Smooth muscle cell (in vitro differentiated cells): ENCODE measurements at regions not wholly inside any gene's neighbourhood (a gene's known extent, or its start where the extent isn't known, plus 50 kb on each side); places are given as distances from the start of the nearest gene placed in this dataset.

ENCODE experiments used
- DNase-seq: peaks from one replicate; lab custom pipeline; 2025; ENCODE audit not compliant: unreplicated experiment; lab: John Stamatoyannopoulos, UW
- H2AFZ ChIP-seq: fragments of 200-600 bp; sonication (generic); 2 replicates; pipeline ENCODE4 v1.6.0; 2016; ENCODE audit warnings: antibody characterized with exemption, low read depth, mild to moderate bottlenecking
- H3F3A ChIP-seq: fragments of 200-600 bp; sonication (generic); 2 replicates; pipeline ENCODE4 v1.6.0; 2017; ENCODE audit warnings: antibody characterized with exemption, low read depth
- H3K27ac ChIP-seq: fragments of 200-600 bp; sonication (generic); 2 replicates; pipeline ENCODE4 v1.5.1; 2016; ENCODE audit warnings: low read depth, mild to moderate bottlenecking
- H3K27me3 ChIP-seq: fragments of 200-600 bp; sonication (generic); 2 replicates; pipeline ENCODE4 v1.6.1; 2016; ENCODE audit warnings: low read depth, mild to moderate bottlenecking
- H3K36me3 ChIP-seq: fragments of 200-600 bp; sonication (generic); 2 replicates; pipeline ENCODE4 v1.5.1; 2016; ENCODE audit warnings: low read depth
- H3K4me1 ChIP-seq: fragments of 200-600 bp; sonication (generic); 2 replicates; pipeline ENCODE4 v1.5.1; 2016; ENCODE audit warnings: low read depth
- H3K4me2 ChIP-seq: fragments of 200-600 bp; sonication (generic); 2 replicates; pipeline ENCODE4 v1.6.0; 2016; ENCODE audit warnings: mild to moderate bottlenecking
- H3K4me3 ChIP-seq: fragments of 200-600 bp; sonication (generic); 2 replicates; pipeline ENCODE4 v1.5.1; 2016; ENCODE audit warnings: mild to moderate bottlenecking
- H3K79me2 ChIP-seq: fragments of 200-600 bp; sonication (generic); 2 replicates; pipeline ENCODE4 v1.6.0; 2016; ENCODE audit warnings: low read depth, mild to moderate bottlenecking
- H3K9ac ChIP-seq: fragments of 200-600 bp; sonication (generic); 2 replicates; pipeline ENCODE4 v1.6.0; 2016; ENCODE audit warnings: low read depth
- H3K9me3 ChIP-seq: fragments of 200-600 bp; sonication (generic); replicated peaks from 2 replicates; pipeline ENCODE4 v1.5.1; 2016; ENCODE audit warnings: low read depth
- H4K20me1 ChIP-seq: fragments of 200-600 bp; sonication (generic); 2 replicates; pipeline ENCODE4 v1.6.0; 2016; ENCODE audit warnings: low read depth
- WGBS: methylation state at CpG from one replicate; pipeline ENCODE4 v1.1.7; 2016; ENCODE audit warnings: low lambda C conversion rate; 5-methylcytosine and 5-hydroxymethylcytosine counted together
- TF ChIP-seq, protein P1 (sequence below): fragments of 200-600 bp; sonication (generic); IDR thresholded peaks from 2 replicates; pipeline ENCODE4 v1.5.1; 2017; ENCODE audit warnings: borderline replicate concordance, mild to moderate bottlenecking, antibody characterized with exemption; ENCODE audit not compliant: insufficient read depth, poor library complexity, severe bottlenecking

DNA sequence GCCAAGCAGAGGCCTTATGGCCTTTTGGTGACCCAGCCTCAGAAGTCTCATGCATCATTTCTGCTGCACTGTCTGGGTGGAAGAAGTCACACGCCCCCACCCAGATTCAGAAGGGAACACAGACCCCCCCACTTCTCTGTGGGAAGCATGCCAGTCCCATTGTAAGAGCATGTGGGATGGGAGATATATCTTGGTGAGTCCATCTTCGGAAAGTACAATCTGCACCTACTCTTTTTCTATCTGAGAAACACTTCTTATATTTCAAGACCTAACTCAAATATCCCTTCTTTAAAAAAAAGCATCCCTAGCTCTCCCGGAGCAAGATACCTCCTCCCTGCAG lies 159.6 kb upstream of the FGGY start:
- Histone ChIP-seq H3K36me3 (no peaks in the 10 kb centered on the region), H4K20me1 (no peaks in the 10 kb centered on the region), H3K9ac (no peak overlapping the region), H2AFZ (no peak overlapping the region), H3K9me3 (no peaks in the 10 kb centered on the region), H3K4me1 (no peaks in the 10 kb centered on the region), H3K79me2 (no peaks in the 10 kb centered on the region), H3K4me2 (no peak overlapping the region), H3K27me3 (no peaks in the 10 kb centered on the region), H3K4me3 (no peak overlapping the region), H3F3A (no peaks in the 10 kb centered on the region), H3K27ac (no peak overlapping the region)
- TF ChIP-seq, protein P1, sequence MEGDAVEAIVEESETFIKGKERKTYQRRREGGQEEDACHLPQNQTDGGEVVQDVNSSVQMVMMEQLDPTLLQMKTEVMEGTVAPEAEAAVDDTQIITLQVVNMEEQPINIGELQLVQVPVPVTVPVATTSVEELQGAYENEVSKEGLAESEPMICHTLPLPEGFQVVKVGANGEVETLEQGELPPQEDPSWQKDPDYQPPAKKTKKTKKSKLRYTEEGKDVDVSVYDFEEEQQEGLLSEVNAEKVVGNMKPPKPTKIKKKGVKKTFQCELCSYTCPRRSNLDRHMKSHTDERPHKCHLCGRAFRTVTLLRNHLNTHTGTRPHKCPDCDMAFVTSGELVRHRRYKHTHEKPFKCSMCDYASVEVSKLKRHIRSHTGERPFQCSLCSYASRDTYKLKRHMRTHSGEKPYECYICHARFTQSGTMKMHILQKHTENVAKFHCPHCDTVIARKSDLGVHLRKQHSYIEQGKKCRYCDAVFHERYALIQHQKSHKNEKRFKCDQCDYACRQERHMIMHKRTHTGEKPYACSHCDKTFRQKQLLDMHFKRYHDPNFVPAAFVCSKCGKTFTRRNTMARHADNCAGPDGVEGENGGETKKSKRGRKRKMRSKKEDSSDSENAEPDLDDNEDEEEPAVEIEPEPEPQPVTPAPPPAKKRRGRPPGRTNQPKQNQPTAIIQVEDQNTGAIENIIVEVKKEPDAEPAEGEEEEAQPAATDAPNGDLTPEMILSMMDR: no peak
- WGBS: 94% methylated on average over 3 of the region's 3 CpGs
- DNase-seq: no peak

DNA sequence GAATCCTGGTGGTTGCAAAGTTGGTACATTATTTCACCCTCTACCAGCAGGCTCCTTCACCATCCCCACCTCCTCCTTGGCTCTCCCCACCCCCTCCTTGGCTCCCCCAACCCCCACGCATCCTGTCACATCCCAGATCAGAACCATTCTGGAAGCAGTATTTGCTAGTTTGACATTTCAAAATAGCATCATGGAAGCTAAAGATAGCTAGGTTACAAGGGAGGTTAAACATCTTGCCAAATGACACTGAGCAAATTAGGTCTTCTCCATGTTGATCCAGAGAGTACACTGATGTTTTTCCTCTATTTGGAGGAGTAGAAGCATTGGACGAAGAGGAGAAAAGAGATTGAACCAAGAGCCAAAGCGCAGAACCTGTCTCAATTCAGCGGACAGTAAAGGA lies 158.9 kb upstream of the FGGY start:
- Histone ChIP-seq H3K9me3 (no peaks in the 10 kb centered on the region), H2AFZ (peak overlapping the region; percentile 47), H3K4me1 (no peaks in the 10 kb centered on the region), H3K79me2 (no peaks in the 10 kb centered on the region), H3K9ac (no peak overlapping the region), H3K27ac (peak overlapping the region; percentile 16), H3F3A (no peaks in the 10 kb centered on the region), H3K4me2 (peak overlapping the region; percentile 4), H4K20me1 (no peaks in the 10 kb centered on the region), H3K27me3 (no peaks in the 10 kb centered on the region), H3K4me3 (no peak overlapping the region), H3K36me3 (no peaks in the 10 kb centered on the region)
- WGBS: 68% methylated on average over 4 of the region's 4 CpGs
- TF ChIP-seq, protein P1: no peak
- DNase-seq: no peak

DNA sequence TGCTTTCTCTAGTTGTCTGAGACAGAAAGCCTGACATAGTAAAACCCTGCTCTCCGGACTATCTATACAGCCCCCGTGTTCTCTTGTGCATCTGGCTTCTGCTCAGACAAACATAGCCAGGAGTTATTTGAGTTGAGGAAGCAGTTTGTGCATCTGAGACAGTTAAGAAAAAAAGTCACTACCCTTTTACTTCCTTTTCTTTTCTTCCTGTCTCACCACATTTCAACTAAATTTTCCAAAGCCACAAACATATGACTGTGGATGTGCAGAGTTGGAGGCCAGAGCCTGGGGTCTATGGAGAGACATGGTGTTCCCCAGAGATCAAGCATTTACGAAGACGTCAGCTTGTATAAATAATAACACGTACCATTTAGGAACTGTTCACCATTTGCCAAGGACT lies 158.5 kb upstream of the FGGY start:
- peak overlapping the region; percentile 47 for H2AFZ ChIP-seq
- H4K20me1 ChIP-seq: no peaks in the 10 kb centered on the region
- H3K27me3 ChIP-seq: no peaks in the 10 kb centered on the region
- no peaks in the 10 kb centered on the region for H3K36me3 ChIP-seq
- peak overlapping the region; percentile 16 for H3K27ac ChIP-seq
- no peaks in the 10 kb centered on the region for H3K9me3 ChIP-seq
- H3F3A ChIP-seq: no peaks in the 10 kb centered on the region
- H3K4me1 ChIP-seq: no peaks in the 10 kb centered on the region
- no peaks in the 10 kb centered on the region for H3K79me2 ChIP-seq
- no peak overlapping the region for H3K9ac ChIP-seq
- H3K4me3 ChIP-seq: no peak overlapping the region
- DNase-seq: no peak
- H3K4me2 ChIP-seq: peak overlapping the region; percentile 4
- WGBS: 44% methylated on average over 5 of the region's 5 CpGs
- TF ChIP-seq, protein P1: no peak

DNA sequence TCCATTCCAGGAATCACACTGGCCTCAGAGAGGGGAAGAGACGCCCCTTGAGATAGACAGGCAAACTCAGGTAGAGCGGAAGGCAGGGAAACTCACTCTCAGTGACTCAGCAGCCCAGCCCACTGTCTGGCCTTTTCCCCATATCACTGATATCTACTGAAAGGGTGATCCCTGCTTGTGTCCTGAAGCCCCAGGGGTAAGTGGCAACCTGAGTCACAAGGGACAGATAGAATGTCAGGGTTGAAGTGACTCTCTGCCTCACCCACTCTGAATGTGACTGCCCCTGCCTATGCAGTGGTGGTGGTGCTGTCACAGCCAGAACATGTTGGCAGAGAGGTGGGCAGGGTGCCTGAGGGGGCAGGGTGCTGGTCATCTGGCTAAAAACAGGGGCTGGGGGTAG lies 157.5 kb upstream of the FGGY start:
- no peaks in the 10 kb centered on the region for H3K27me3 ChIP-seq
- H4K20me1 ChIP-seq: no peaks in the 10 kb centered on the region
- WGBS: 67% methylated on average over 2 of the region's 2 CpGs
- no peak for DNase-seq
- H3K4me2 ChIP-seq: no peak overlapping the region
- H2AFZ ChIP-seq: no peak overlapping the region
- H3K27ac ChIP-seq: peak overlapping the region; percentile 64
- TF ChIP-seq, protein P1: no peak
- no peak overlapping the region for H3K4me3 ChIP-seq
- H3K36me3 ChIP-seq: no peaks in the 10 kb centered on the region
- H3F3A ChIP-seq: peaks cover 4% of the 10 kb centered on the region
- peak overlapping the region; percentile 9 for H3K9ac ChIP-seq
- no peaks in the 10 kb centered on the region for H3K4me1 ChIP-seq
- H3K79me2 ChIP-seq: no peaks in the 10 kb centered on the region
- H3K9me3 ChIP-seq: no peaks in the 10 kb centered on the region
